GM19395 (cell line): ENCODE measurements at regions not wholly inside any gene's neighbourhood (a gene's known extent, or its start where the extent isn't known, plus 50 kb on each side); places are given as distances from the start of the nearest gene placed in this dataset.
"Not testable (repeated sequence)": the region's sequence is repeated elsewhere in the genome, so short reads cannot be mapped to it uniquely, and the experiment has no call there.

Source experiments
- ATAC-seq: cut with Tn5 transposase; IDR thresholded peaks from one replicate; pipeline ENCODE4 v1.9.1; 2021; ENCODE audit warnings: mild to moderate bottlenecking, moderate library complexity; ENCODE audit not compliant: unreplicated experiment

GRCh38 chr22:25348996-25349395 is 129.6 kb downstream of the CRYBB2 start:
- not testable (repeated sequence) for ATAC-seq

GRCh38 chr22:25350551-25350971 is 131.1 kb downstream of the CRYBB2 start:
- ATAC-seq, result no peak

- no peak for ATAC-seq
Measured at GRCh38 chr22:25351631-25352293, 132.3 kb downstream of the CRYBB2 start.

GRCh38 chr22:25352294-25352680 is 132.8 kb downstream of the CRYBB2 start:
- ATAC-seq, result no peak

- no peak for ATAC-seq
Measured at GRCh38 chr22:25353516-25354445, 134.3 kb downstream of the CRYBB2 start.

- no peak for ATAC-seq
Measured at GRCh38 chr22:25354456-25354855, 135.0 kb downstream of the CRYBB2 start.

GRCh38 chr22:25357132-25357455 is 137.7 kb downstream of the CRYBB2 start:
- no peak for ATAC-seq

GRCh38 chr22:25357606-25358420 is 138.4 kb downstream of the CRYBB2 start:
- ATAC-seq, result no peak

- ATAC-seq, result no peak
Measured at GRCh38 chr22:25358421-25359170, 139.2 kb downstream of the CRYBB2 start.

GRCh38 chr22:25359601-25360261 is 140.3 kb downstream of the CRYBB2 start:
- ATAC-seq, result no peak

GRCh38 chr22:25360411-25360810 is 141.0 kb downstream of the CRYBB2 start:
- ATAC-seq, result no peak

- no peak for ATAC-seq
Measured at GRCh38 chr22:25360891-25361645, 141.6 kb downstream of the CRYBB2 start.

- no peak for ATAC-seq
Measured at GRCh38 chr22:25361899-25362214, 142.4 kb downstream of the CRYBB2 start.

GRCh38 chr22:25362215-25362882 is 142.9 kb downstream of the CRYBB2 start:
- ATAC-seq, result no peak

GRCh38 chr22:25362883-25363240 is 143.4 kb downstream of the CRYBB2 start:
- ATAC-seq, result no peak

- ATAC-seq, result no peak
Measured at GRCh38 chr22:25363474-25363873, 144.0 kb downstream of the CRYBB2 start.

- no peak for ATAC-seq
Measured at GRCh38 chr22:25364281-25364680, 144.8 kb downstream of the CRYBB2 start.

GRCh38 chr22:25364736-25365241 is 145.3 kb downstream of the CRYBB2 start:
- no peak for ATAC-seq
